ENCODE measurements at regions not wholly inside any gene's neighbourhood (a gene's known extent, or its start where the extent isn't known, plus 50 kb on each side); places are given as distances from the start of the nearest gene placed in this dataset.

DNA sequence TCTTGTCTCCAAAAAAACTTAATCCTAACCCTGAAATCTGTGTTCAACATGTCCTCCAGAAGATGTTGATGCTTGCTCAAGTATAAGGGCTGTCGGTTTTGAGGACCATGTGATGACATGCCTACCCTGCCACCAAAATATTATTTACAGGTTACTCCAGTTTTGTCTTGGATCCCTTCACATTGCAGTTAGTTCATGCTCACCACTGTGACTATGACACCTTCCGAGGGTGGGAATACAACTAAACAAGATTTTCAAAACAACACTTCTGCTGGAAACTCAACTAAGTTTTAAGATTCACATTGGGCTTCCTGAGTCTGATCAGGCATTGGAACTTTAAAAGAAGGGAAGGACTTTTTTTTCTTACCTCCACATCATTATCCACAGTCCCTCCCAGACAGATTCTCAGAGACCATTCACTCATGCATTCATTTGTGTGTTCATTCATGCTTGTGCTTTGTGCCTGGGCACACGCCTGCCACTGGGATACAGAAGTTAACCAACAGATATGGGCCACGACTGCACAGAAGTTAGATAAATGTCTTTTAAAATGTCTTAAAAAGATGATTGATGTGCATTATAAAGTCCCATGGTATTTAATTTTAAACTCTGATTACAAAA, 118.7 kb upstream of the GJE1 start:
- peak overlapping the region; percentile 62 for H3K4me2 ChIP-seq
- no peaks in the 10 kb centered on the region for H3K79me2 ChIP-seq (ENCODE audit: low read depth)
- peaks cover 21% of the 10 kb centered on the region for H3K4me1 Mint-ChIP-seq
- peaks cover 6% of the 10 kb centered on the region for H3K9me3 Mint-ChIP-seq
- peak; percentile 13 for DNase-seq (ENCODE audit: low spot score)
- no peak overlapping the region for H3K4me3 Mint-ChIP-seq
- no peaks in the 10 kb centered on the region for H3K27me3 Mint-ChIP-seq (ENCODE audit: insufficient read depth, low read depth)
- H3F3A ChIP-seq (ENCODE audit: low read depth): peaks cover 9% of the 10 kb centered on the region
- no peak overlapping the region for H3K27ac Mint-ChIP-seq
- H3K9me3 ChIP-seq (ENCODE audit: low read depth): no peaks in the 10 kb centered on the region
- H3K4me1 ChIP-seq: peaks cover 26% of the 10 kb centered on the region
- H3K36me3 ChIP-seq: no peaks in the 10 kb centered on the region
- TF ChIP-seq EZH2phosphoT487 (IDR thresholded peaks at IDR 0.05): no peak
- no peak for TF ChIP-seq EZH2 (IDR thresholded peaks at IDR 0.05)
- no peak for TF ChIP-seq CTCF (IDR thresholded peaks at IDR 0.05)
- no peak overlapping the region for H3K9ac ChIP-seq
- H3K27me3 ChIP-seq: no peaks in the 10 kb centered on the region
- H3K4me3 ChIP-seq: no peak overlapping the region
- peak overlapping the region; percentile 3 for H3K27ac ChIP-seq
- H2AFZ ChIP-seq (replicated peaks): peak overlapping the region; percentile 48
- no peaks in the 10 kb centered on the region for H4K20me1 ChIP-seq (ENCODE audit: low read depth)
- H3K36me3 Mint-ChIP-seq: peaks cover 2% of the 10 kb centered on the region

GRCh38 chr6:142013287-142013686, 119.4 kb upstream of the GJE1 start:
- H3K9ac ChIP-seq: no peak overlapping the region
- H2AFZ ChIP-seq (replicated peaks): no peak overlapping the region
- no peak overlapping the region for H3K4me3 ChIP-seq
- peaks cover under 1% of the 10 kb centered on the region for H3K9me3 Mint-ChIP-seq
- no peak overlapping the region for H3K27ac Mint-ChIP-seq
- no peak for DNase-seq (ENCODE audit: low spot score)
- no peak overlapping the region for H3K4me3 Mint-ChIP-seq
- no peak for TF ChIP-seq CTCF (IDR thresholded peaks at IDR 0.05)
- no peak for TF ChIP-seq EZH2 (IDR thresholded peaks at IDR 0.05)
- TF ChIP-seq EZH2phosphoT487 (IDR thresholded peaks at IDR 0.05): no peak
- H3K4me1 Mint-ChIP-seq: peaks cover 21% of the 10 kb centered on the region
- no peaks in the 10 kb centered on the region for H3K36me3 ChIP-seq
- H3K4me1 ChIP-seq: peaks cover 26% of the 10 kb centered on the region
- H4K20me1 ChIP-seq (ENCODE audit: low read depth): no peaks in the 10 kb centered on the region
- no peaks in the 10 kb centered on the region for H3K27me3 Mint-ChIP-seq (ENCODE audit: insufficient read depth, low read depth)
- H3K27me3 ChIP-seq: no peaks in the 10 kb centered on the region
- no peak overlapping the region for H3K4me2 ChIP-seq
- no peak overlapping the region for H3K27ac ChIP-seq
- H3K36me3 Mint-ChIP-seq: no peaks in the 10 kb centered on the region
- no peaks in the 10 kb centered on the region for H3K9me3 ChIP-seq (ENCODE audit: low read depth)
- H3F3A ChIP-seq (ENCODE audit: low read depth): peaks cover 9% of the 10 kb centered on the region
- no peaks in the 10 kb centered on the region for H3K79me2 ChIP-seq (ENCODE audit: low read depth)

DNA sequence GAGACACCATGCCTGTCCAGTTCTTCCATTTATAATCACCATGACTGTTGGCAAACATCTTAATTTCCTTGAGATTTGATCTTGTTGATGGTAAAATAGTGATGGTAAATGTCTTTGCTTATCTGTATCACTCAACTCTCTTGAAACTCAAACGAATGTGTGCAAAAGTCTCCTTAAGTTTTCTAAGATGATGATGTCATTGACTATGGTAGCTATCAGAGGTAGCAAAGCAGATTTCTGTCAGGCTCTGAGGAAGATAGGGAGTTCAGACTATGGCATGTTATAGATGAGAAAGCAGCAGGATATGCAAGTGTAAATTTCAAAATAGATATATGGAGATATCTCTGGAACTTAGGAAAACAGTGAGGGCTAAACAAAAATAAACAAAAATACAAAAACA, 121.0 kb upstream of the GJE1 start:
- peaks cover 26% of the 10 kb centered on the region for H3K4me1 ChIP-seq
- H3K79me2 ChIP-seq (ENCODE audit: low read depth): no peaks in the 10 kb centered on the region
- TF ChIP-seq EZH2phosphoT487 (IDR thresholded peaks at IDR 0.05) (no peak), CTCF (IDR thresholded peaks at IDR 0.05) (no peak), EZH2 (IDR thresholded peaks at IDR 0.05) (no peak)
- no peak overlapping the region for H3K4me3 ChIP-seq
- Mint-ChIP-seq H3K27me3 (ENCODE audit: insufficient read depth, low read depth) (no peaks in the 10 kb centered on the region), H3K9me3 (no peaks in the 10 kb centered on the region), H3K27ac (no peak overlapping the region), H3K4me3 (no peak overlapping the region), H3K36me3 (no peaks in the 10 kb centered on the region), H3K4me1 (peaks cover 21% of the 10 kb centered on the region)
- no peak overlapping the region for H3K27ac ChIP-seq
- H2AFZ ChIP-seq (replicated peaks): no peak overlapping the region
- peaks cover 9% of the 10 kb centered on the region for H3F3A ChIP-seq (ENCODE audit: low read depth)
- H3K9me3 ChIP-seq (ENCODE audit: low read depth): no peaks in the 10 kb centered on the region
- no peak for DNase-seq (ENCODE audit: low spot score)
- H3K36me3 ChIP-seq: no peaks in the 10 kb centered on the region
- no peak overlapping the region for H3K9ac ChIP-seq
- H3K4me2 ChIP-seq: no peak overlapping the region
- no peaks in the 10 kb centered on the region for H3K27me3 ChIP-seq
- H4K20me1 ChIP-seq (ENCODE audit: low read depth): no peaks in the 10 kb centered on the region
